HG03108 (cell line): ENCODE measurements at regions not wholly inside any gene's neighbourhood (a gene's known extent, or its start where the extent isn't known, plus 50 kb on each side); places are given as distances from the start of the nearest gene placed in this dataset.
A peak's percentile ranks its signal among the peaks of the same experiment; 100 is the strongest.

ENCODE experiments used
- ATAC-seq: cut with Tn5 transposase; IDR thresholded peaks from one replicate; pipeline ENCODE4 v1.9.1; 2021; ENCODE audit warnings: moderate library complexity; ENCODE audit not compliant: unreplicated experiment

- no peak for ATAC-seq
Measured at GRCh38 chr3:103926936-103927335, 1439.8 kb upstream of the ALCAM start.

GRCh38 chr3:103927896-103928295 lies 1438.8 kb upstream of the ALCAM start:
- no peak for ATAC-seq

GRCh38 chr3:103937094-103937493 lies 1429.6 kb upstream of the ALCAM start:
- no peak for ATAC-seq

DNA sequence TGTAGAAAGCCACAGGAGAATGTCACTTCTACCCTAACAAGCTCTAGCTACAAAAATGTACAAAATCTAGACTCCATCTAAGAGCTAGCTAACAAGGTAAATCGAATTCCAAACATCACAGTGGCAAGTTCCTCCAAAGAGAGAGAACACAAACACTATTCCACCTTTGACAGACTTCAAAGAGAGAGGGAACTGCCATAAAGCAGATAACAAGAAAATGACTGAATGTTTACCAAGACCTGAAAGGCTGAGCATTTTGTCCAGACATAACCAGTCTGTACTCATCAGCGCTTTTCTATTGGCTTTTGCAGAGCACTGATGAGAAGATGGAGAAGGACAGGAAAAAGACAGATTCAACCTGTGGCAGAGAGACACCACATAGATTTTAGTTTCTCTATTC lies 1419.6 kb upstream of the ALCAM start:
- no peak for ATAC-seq

GRCh38 chr3:103949693-103950092 lies 1417.0 kb upstream of the ALCAM start:
- ATAC-seq = no peak

GRCh38 chr3:103950676-103951075 lies 1416.0 kb upstream of the ALCAM start:
- no peak for ATAC-seq

GRCh38 chr3:103953796-103954195 lies 1412.9 kb upstream of the ALCAM start:
- ATAC-seq = no peak

GRCh38 chr3:103960819-103961218 lies 1405.9 kb upstream of the ALCAM start:
- ATAC-seq = no peak

- ATAC-seq = no peak
Measured at GRCh38 chr3:103963599-103963998, 1403.1 kb upstream of the ALCAM start.

- no peak for ATAC-seq
Measured at GRCh38 chr3:103965764-103966163, 1400.9 kb upstream of the ALCAM start.

GRCh38 chr3:103966749-103967148 lies 1400.0 kb upstream of the ALCAM start:
- no peak for ATAC-seq

GRCh38 chr3:103968131-103968530 lies 1398.6 kb upstream of the ALCAM start:
- peak; percentile 55 for ATAC-seq

DNA sequence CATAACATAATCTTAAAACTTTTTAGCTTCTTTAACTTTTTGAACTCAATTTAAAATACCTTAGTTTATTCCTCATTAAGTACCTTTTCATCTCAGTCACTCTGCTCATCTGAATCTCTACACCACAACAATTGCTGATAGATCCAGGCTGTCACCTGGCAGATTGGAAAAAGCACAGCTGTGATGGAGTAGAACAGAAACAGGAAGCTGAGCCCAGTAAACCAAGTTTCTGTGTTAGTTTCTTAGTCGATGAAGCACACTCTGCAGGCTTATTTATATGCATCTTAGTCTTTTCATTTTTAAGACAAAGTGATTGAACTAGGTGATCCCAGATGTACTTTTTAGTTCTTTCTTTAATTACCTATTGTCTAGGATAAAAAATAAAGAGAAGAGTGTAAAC lies 1398.0 kb upstream of the ALCAM start:
- peak; percentile 78 for ATAC-seq

- ATAC-seq = peak; percentile 76
Measured at GRCh38 chr3:103976931-103977339, 1389.8 kb upstream of the ALCAM start.

- ATAC-seq = no peak
Measured at GRCh38 chr3:103977417-103977816, 1389.3 kb upstream of the ALCAM start.

DNA sequence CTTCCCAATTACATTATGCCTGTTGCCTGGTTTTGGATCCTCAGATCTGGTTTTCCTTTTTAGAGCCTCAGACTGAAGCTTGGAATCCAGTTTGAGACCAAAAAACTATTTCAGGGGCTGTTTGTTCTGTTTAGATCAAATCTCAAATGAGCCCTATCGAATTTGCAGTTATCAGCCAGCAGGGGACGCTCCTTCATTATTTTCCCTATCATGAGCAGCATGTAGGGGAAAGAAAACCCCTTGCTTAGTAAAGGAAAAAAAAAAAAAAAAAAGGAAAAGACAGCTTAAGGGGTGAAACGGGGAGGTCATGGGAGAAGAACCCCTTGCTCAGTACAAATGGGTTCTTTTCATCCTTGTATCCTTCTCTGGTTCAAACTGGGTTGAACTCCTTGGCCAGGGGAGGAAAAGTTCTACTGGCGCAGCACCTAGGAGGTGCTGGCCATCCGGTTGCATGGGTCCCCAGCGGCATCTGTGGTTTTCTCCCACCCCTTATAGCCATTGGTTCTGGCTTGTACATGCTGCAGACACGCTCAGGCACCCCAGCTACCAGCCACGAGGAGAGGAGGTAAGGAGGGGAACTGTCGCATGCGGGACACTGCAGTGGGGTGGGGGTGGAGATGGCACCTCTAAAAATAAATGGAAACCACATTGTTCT lies 1375.1 kb upstream of the ALCAM start:
- no peak for ATAC-seq

DNA sequence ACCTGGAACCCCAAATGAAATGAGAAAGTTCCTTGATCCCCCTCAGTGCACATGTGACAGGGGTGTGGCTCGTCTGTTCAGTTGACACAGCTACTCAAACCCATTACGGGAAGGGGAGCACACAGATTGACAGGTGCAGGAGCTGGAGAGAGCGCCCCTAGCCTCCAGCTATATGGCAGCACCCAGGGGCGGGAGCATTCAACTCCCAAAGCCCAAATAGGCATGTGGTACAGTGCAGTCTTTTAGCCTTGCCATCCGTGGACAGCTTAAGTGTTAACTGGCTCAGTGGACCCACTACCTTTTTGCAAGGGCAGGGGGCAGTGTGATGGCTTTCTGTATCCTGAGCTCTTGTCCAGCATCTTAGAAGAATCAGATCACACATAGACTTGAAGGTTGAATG lies 1374.2 kb upstream of the ALCAM start:
- no peak for ATAC-seq

DNA sequence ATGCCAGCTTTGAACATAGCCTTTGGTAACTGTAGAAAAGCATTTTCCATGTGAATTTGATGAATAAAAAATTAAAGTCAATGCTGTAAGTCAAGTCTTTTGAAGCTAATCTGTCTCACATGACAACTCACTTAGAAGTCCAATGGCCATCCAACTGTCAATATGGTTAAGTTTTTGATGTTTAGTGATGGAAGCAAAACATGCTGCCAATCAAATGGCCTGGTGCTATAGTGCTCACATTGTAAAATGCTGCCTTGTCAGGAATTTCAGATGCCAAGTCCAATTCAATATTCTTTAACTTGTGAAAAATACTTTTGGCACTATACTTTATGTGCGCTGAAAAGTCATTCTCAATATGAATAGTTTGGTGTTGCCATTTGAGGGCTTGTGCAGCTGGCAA lies 1361.8 kb upstream of the ALCAM start:
- no peak for ATAC-seq

GRCh38 chr3:104005815-104006214 lies 1360.9 kb upstream of the ALCAM start:
- no peak for ATAC-seq

- no peak for ATAC-seq
Measured at GRCh38 chr3:104018541-104018940, 1348.2 kb upstream of the ALCAM start.

GRCh38 chr3:104031598-104031997 lies 1335.1 kb upstream of the ALCAM start:
- ATAC-seq = no peak

GRCh38 chr3:104032283-104032682 lies 1334.4 kb upstream of the ALCAM start:
- no peak for ATAC-seq

- ATAC-seq = no peak
Measured at GRCh38 chr3:104040896-104041295, 1325.8 kb upstream of the ALCAM start.
